ENCODE measurements at regions not wholly inside any gene's neighbourhood (a gene's known extent, or its start where the extent isn't known, plus 50 kb on each side); places are given as distances from the start of the nearest gene placed in this dataset.

GRCh38 chr16:26550111-26550610 is 516.6 kb upstream of the C16orf82 start:
- TF ChIP-seq CTCF (IDR thresholded peaks at IDR 0.05) (no peak), POLR2A (IDR thresholded peaks at IDR 0.05) (no peak)
